Hepatocyte (in vitro differentiated cells): ENCODE measurements at regions not wholly inside any gene's neighbourhood (a gene's known extent, or its start where the extent isn't known, plus 50 kb on each side); places are given as distances from the start of the nearest gene placed in this dataset.
"Not testable (repeated sequence)": the region's sequence is repeated elsewhere in the genome, so short reads cannot be mapped to it uniquely, and the experiment has no call there.

Source experiments
- EZH2 ChIP-seq: fragments of 200-600 bp; sonication (generic); IDR thresholded peaks from 2 replicates; pipeline ENCODE4 v1.6.1; 2016; ENCODE audit warnings: antibody characterized with exemption, mild to moderate bottlenecking, borderline replicate concordance
- EZH2phosphoT487 ChIP-seq: fragments of 200-600 bp; sonication (generic); IDR thresholded peaks from one replicate; pipeline ENCODE4 v1.6.1; 2018; ENCODE audit warnings: antibody characterized with exemption, mild to moderate bottlenecking, low read depth, moderate library complexity; ENCODE audit not compliant: unreplicated experiment, severe bottlenecking
- TF ChIP-seq, protein P1 (sequence below): fragments of 200-600 bp; sonication (generic); IDR thresholded peaks from 2 replicates; pipeline ENCODE4 v1.5.1; 2016; ENCODE audit warnings: antibody characterized with exemption, mild to moderate bottlenecking; ENCODE audit not compliant: poor library complexity

DNA sequence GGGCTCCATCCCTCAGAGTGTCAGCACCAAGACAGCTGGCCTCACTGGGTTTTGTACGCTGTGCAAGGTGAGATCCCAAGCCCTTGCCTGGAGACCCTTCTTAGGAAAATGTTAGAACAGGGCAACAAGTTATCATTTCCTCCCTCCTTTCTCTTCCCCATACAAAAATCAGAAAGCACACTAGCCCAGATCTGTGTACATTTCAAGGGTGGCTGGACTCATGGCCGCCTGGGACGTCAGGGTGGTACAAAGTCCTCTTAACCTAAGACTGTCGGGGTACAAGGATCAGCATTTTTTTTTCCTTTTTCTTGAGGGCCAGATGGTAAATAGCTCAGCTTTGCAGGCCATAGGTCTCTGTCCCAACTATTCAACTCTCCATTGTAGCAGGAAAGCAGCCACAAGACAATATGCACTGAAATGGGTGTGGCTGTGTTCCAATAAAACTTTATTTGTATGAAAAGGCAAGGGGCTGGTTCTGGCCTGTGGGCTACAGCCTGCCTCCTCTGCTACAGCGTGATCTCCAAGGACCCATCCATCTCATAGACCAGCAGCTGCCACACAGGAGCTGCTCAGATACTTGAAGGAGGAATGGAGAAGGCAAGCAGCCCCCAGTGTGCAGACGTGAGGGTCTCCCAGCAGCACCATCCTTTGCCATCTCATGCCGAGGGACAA lies 68.7 kb downstream of the ART5 start:
- TF ChIP-seq, protein P1, sequence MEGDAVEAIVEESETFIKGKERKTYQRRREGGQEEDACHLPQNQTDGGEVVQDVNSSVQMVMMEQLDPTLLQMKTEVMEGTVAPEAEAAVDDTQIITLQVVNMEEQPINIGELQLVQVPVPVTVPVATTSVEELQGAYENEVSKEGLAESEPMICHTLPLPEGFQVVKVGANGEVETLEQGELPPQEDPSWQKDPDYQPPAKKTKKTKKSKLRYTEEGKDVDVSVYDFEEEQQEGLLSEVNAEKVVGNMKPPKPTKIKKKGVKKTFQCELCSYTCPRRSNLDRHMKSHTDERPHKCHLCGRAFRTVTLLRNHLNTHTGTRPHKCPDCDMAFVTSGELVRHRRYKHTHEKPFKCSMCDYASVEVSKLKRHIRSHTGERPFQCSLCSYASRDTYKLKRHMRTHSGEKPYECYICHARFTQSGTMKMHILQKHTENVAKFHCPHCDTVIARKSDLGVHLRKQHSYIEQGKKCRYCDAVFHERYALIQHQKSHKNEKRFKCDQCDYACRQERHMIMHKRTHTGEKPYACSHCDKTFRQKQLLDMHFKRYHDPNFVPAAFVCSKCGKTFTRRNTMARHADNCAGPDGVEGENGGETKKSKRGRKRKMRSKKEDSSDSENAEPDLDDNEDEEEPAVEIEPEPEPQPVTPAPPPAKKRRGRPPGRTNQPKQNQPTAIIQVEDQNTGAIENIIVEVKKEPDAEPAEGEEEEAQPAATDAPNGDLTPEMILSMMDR: not testable (repeated sequence)
- not testable (repeated sequence) for TF ChIP-seq EZH2, EZH2phosphoT487
